GF-D8 (cell line): ENCODE measurements at regions not wholly inside any gene's neighbourhood (a gene's known extent, or its start where the extent isn't known, plus 50 kb on each side); places are given as distances from the start of the nearest gene placed in this dataset.

ENCODE experiments used
- DNase-seq: peaks from one replicate; lab custom pipeline; 2025; lab: John Stamatoyannopoulos, UW

DNA sequence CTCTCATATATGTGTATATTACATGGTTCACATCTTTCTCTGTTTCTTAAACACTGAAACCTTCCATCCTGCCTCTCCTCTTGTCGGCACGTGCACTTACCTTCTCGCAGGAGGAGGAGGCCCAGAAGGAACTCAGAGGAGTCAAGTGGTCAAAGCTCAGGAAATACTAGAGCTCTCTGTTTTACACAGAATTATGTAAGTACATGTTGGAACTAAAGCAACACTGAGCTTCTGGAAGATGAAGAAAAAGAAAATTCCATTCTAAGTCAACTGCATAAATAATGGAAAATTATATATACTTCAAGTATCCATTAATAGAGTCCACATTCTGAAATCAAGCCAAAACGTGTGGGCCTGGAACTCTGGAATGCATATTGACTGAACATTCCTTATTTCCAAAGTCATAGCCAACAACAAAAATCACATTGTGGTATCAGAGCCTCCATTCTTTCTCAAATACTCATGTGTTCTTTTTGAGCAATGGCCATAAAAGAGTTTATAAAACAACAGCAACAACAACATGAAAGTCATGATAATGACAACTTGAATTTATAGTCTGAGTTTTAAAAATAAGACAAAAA, 121.5 kb upstream of the RAI14 start:
- DNase-seq, result no peak

DNA sequence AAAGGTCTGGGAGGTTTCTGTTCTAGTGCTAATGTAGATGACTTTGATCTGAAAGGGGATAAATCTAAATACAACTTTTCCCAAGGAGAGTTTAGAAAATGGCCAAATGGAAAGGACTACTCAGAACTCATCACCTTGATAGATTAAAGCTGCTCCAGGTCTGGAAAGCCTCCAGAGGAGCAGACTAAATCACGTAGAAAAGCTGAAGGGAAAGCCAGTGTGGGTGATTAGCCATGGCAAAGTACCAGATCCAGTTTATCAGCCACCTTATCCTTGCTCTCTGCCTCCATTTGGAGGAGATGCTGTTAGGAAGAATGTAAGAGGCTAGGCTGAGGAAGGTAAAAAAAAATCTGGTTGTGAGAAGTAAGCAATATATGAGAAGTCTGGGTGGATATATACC, 120.7 kb upstream of the RAI14 start:
- no peak for DNase-seq

DNA sequence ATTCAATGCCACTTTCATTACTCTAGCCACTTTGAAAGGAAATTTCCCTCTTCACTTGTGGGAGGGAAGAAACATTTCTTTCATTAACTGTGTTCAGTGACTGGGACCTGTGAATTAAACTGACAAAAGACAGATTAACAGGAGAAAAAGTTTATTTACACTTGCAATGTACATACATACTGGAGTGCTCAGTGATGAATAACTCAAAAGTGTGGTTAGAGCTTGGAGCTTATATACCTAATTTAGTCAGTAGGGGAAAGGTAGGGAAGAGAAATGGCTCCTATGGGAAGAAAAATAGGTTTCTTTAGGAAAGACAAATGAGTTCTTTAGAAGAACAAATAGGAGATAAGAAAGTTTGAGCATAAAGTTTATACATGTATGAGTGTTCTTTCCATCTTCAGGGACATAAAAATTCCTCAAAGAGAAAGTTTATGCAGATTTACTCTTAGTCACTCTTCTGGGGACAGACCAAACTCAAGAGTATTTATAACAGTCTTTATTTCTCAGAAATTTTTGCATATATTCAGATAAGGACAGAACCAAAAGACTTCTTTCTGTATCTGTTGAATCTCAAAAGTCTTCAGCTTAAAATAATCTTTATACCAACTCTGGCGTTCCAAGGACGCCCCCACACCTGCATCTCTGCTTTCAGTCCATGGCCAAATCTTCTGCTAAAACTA, 120.0 kb upstream of the RAI14 start:
- DNase-seq, result no peak

DNA sequence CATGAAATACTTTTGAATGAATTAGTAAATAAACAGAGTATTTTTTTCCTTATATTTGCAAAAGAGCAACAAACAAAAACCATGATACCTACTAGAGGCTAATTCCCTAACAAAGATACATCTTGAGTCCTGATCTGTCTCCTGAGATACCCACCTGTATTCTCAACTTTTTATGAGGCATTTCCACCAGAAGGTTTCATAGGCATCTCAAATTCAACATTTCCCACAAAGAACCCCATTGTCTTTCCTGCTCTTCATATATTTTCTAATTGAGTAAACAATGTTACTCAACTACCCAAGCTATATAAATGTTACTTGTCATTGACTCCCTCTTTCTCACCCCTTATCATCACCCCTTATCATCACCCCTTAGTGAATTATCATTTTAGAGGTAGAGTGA, 119.4 kb upstream of the RAI14 start:
- DNase-seq, result no peak

DNA sequence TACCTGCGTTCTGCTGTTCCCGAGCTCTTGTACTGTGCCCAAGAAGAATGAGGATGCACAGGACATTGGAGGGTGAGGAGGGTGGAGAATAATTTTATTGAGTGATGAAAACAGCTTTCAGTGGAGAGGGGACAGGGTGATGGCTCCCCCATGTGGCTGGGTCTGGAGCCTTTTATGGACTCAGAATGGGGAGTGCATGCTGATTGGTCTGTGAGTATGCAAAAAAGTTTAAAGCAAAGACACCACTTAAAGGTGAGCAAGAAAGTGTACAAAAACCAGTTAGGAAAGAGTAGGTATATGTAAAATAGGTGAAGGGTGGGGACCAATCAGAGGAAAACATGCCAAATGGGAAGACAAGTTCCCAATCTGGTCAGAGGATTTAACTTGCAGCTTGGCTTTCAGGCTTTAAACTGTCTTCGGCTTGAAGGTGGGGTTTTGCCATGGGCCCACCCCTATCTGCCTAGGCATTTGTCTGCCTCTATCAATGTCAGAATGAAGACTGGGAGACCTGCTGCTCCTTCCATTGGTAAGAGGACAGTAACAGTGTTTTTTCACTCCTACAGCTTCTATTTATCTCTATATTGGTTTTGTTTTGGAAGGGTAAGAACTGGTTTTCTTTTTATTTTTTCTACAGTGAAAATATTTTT, 118.0 kb upstream of the RAI14 start:
- no peak for DNase-seq

DNA sequence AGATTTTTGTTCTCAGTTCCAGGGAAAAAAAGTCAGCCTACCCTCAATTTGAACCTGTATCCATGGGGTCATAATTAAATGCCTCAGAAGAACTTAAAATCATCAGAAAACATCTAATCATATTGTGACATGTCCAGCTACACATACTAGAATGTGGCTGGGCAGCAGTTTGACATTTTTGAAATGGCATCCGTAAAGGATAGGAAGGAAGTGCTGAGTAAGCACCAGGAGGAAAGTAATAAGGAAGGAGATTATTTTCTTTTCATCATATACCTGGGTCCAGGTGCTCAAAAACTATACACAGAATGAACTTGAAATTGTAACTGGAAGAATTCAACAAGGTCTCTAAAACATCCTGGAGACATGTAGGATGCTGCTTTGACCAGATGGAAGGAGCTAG, 116.9 kb upstream of the RAI14 start:
- no peak for DNase-seq

DNA sequence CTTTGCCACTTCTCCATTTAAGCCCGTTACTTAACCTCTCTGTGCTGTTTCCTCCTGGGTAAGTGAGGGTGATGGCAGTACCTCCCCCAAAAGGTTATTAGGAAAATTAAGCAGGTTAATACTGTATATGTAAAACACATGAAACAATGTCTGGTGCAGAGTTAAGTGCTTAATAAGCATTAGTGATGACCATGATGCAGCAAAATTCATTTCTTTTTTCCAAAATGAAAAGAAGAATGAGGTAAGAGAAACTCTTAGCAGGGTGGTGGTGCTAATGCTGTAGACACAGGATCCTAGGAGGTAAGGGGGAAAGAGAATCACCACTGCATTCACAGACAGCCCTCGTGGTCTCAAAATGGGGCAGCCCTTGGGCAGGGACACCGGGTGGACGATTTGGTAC, 115.1 kb upstream of the RAI14 start:
- no peak for DNase-seq

DNA sequence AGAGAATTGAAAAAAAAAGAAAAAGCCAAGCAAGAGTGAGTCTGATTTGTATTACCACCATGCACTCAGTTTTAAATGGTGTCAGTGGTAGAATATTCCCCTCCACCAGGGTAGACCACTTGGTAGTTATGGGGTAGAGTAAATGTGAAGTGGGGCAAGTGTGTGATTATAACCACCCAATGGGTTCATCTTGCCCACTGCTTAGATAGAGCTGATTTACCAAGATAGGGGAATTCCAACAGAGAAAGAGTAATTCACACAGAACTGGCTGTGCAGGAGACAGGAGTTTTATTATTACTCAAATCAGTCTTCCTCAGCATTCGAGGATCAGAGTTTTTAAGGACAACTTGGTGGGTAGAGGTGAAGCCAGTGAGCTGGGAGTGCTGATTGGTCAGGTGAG, 113.3 kb upstream of the RAI14 start:
- DNase-seq, result no peak

DNA sequence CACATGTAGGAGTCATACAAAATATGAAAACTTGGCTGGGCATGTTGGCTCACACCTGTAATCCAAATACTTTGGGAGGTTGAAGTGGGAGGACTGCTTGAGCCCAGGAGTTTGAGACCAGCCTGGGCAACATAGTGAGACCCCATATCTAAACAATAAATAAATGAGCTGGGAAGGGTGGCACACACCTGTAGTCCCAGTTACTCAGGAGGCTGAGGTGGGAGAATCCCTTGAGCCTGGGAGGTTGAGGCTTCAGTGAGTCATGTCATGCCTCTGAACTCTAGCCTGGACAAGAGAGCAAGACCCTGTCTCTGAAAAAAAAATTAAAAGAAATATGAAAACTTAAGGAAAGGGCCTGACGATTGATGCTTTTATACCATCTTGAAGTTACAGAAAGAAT, 112.4 kb upstream of the RAI14 start:
- DNase-seq, result no peak

DNA sequence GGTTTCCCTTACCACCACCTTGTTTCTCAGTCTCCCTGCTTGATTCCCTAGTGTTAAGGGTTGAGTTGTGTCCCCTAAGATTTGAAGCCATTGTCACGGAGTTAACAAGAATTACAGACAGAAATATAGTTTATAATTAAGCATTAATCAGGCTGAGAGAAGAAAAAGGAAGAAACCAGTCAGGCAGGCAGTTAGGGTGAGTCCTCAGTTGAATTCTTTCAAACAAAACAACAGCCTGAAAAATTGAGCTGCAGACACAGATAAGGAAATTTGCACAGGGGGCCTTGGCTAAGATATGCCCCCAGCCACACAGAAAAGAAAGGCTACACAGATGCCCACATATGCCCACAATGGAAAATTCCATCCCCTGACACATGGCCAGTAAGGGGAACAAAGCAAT, 111.7 kb upstream of the RAI14 start:
- no peak for DNase-seq

DNA sequence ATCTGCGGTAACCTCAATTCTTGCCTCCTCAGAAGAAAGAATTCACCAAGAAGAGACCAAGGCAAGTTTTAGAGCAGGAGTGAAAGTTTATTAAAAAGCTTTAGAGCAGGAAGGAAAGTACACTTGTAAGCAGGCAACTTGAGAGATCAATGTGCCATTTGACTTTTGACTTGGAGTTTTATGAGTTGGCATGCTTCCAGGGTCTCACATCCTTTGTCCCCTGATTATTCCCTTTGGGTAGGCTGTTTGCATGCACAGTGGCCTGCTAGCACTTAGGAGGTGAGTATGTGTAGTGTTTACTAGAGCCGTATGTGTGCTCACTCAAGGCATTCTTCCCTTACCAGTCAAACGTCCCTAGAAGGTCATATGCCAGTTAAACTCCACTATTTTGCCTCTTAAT, 111.0 kb upstream of the RAI14 start:
- no peak for DNase-seq

DNA sequence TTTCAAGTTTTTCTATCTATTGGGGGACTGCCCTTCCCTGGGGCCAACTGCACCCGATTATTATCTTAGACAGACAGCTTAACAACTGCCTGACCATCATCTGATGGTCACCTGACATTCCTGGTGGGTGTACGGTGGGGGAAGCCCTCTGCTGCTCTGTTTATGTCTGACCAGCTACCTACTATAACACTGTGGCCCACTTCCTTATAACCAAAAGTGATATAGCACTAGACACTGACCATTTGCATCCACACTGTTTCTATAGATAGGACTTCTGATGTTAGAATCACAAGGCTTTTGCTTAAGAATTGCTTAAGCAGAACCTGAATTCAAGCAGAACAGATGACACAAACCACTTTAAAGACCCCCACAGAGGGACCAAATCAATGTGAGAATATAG, 110.5 kb upstream of the RAI14 start:
- DNase-seq, result no peak

DNA sequence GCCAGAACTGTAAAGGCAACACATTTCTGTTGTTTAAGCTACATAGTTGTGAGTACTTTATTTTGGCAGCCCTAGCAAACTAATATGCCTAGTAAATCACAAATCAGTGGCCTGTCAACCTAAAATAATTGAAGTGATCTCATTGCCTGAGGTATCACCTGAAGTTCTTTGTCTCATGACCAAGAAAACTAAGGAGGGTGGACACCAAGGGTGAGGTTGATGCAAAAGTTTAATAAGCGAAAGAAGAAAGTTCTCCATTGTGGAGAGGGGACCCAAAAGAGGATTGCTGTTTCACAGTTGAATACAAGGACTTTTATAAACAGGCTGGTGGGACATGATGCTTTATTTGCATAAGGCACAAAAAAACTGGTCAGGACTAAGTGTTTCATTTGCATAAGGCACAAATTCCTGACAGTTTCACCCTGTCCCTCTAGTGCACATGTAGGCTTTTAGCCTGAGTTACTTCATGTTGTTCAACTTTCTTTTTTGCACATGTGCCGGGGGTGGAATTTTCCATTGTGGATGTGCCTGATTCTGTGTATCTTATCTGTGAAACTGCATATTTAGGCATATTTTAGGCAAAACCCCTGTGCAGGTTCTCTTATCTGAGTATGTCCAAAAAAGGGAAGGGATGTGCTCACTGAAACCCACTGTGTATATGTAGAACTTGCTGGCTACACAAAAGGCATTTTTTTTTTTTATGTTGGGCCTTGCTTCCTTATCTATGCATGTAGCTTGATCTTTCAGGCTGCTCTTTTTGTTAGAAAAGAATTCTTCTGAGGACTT, 108.6 kb upstream of the RAI14 start:
- no peak for DNase-seq

DNA sequence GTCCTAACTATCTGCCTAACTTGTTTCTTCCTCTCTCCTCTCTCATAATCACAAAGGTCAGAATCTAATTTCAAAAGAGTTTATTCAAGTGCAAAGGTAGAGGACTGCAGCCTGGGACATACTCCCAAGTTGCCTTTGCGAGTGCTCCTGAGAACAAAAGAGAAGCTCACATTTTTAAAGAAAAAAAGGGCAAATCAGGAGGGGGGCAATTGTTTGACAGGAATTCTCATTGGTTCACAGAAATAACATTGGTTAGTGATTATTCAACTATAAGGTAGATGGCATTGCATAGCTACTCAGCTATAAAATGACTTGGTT, 108.1 kb upstream of the RAI14 start:
- no peak for DNase-seq

DNA sequence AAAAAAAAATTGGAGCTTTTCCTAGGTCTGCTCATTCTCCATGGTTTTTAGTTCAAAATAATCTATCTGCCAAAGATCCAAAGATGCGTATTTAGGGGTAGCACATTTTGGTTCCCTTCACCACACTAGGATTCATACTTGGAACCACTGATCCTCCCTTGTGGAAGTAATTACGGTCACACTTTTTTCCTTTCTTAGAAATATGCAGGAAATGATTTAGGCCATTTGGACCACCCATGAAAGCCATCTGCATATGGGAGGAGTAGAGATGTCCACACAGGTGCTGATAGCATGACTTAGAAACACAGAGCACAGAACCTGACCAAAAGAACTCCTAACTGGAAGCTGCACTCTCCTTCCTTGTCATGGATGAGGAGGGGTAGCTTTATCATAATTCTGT, 105.9 kb upstream of the RAI14 start:
- no peak for DNase-seq

DNA sequence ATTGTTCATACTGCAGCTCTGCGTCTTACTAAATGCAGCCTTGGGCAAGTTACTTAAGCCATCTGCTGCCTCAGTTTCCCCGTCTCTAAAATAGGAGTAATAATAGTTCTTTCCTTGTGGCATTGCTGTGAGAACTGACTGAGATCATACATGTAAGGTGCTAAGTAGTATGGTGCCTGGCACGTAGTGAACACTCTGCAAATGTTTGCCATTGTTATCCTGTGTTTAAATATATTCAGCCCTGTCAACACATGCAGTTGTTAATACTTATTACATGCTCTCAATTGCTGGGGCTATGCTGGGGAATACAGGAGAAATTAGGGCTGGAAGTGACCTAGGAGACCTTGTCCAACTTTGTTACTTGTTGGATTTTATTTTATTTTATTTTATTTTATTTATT, 105.2 kb upstream of the RAI14 start:
- DNase-seq, result no peak

DNA sequence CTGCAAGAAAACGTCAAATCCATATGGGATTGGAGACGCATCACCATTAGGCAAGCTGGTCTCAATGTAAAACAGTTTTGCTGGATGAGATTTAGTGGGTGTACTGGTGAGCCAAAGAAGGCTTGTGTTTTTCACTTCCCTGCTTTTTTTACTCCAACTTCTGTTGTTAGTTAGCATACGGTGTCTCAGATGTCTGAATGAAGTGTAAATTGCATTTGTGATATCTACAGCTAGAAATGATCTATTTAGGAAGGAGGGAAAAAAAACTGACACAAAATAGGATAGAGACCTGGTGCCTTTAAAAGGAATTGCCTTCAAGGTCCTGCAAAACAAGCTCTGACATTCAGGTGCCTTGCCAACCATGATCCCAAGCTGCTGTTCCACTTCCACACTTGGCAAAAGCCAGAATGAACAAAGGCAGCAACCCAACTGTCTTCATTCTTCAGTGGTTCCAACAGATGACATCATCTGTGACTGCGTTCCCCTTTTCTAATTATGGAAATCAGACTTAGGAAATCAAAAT, 104.2 kb upstream of the RAI14 start:
- no peak for DNase-seq

DNA sequence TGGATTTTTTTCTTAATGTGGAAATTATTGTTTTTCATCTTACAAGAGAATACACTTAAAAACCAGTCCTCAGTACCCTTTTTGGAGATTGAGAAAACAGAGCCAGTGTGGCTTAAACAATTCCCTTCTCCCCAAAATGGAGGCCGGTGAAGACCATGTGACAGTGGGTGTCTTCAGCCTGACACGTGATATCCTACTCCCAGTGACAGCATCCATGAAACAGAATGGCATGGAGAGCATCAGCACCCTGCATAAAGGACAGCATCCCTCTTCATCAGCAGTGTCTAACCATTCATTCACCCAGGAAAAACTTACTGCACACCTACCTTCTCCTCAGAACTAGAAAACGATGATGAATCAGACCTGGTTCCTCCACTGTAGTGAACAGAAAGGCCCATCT, 103.4 kb upstream of the RAI14 start:
- DNase-seq, result no peak

DNA sequence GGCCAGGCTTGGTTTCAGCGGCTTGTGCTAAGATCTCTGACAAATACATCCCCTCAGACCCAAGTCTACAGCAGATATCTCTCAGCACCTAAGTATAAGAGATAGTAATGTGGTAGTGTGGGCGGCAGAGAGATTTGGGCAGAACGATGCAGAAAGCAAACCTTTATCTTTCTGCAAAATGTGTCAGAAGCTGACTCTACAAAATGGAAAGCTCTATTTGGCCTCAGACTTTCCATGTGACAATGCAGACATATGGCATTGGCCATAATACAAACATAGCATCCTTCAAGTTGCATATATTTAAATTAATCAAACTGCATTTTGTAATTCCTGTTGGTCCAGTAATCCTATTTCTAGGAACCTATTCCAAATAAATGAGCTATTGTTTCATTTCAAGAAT, 102.5 kb upstream of the RAI14 start:
- DNase-seq, result no peak

DNA sequence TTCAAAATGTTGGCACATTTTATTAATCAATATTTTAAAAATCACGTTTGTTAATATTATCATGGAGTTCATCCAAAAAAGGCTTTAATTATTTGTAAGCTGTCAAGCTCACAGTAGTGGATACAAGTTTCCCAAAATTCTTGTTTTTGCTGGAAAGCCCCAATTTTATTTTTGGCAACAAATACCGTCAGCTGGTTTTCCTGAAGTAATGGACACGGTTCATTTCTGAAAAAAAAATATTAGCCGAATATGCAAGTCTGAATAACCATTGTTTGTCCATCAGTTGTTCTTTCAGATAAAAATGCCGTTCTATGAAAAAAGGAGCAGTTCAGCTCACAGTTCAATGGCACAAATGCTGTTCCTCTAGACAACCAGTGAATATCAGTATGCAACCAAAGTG, 101.5 kb upstream of the RAI14 start:
- no peak for DNase-seq

DNA sequence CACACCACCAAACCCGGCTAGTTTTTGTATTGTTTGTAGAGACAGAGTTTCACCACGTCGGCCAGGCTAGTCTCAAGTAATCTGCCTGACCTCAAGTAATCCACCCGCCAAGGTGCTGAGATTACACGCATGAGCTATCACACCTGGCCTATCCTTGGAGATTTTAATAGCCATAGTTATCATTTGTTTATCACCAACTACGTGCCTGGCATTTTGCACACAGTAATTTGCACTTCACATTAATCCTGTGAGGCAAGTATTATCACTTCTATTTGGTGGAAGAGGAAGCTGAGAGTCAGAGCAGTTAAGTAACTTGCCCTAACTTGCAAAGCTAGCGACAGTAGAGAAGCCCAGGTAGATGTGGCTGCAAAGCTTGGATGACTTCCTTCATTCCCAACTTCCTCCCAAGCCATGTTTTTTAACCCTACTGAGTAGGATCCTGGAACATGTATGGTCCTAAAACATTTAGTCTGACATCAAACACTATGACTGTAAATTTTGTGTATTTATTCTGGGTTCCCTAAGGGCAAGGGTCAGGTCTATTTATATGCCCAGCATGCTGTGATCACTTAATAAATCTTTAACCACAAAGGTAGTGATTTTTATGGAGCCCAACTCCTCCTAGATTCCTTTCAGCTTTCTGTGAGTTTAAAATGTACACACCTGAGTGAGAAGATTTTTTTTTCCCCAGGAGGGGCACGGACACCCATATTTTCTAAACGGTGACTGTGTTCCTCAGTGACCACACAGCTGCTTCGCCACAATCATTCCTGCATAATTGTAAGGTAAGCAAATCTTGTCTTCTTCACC, 100.2 kb upstream of the RAI14 start:
- no peak for DNase-seq

DNA sequence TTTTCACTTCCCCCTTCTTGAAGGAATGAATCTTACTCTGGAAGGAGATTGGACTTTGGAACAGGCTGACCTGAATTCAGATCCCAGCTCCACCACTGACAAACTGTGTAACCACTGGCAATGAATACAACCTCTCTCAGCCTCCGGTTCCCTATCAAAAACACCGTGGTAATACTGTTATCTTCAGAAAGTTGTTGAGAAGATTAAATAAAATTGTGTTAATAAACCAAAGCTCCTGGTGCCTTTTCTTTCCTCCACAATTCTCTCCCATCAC, 99.7 kb upstream of the RAI14 start:
- DNase-seq, result no peak
